ENCODE measurements at regions not wholly inside any gene's neighbourhood (a gene's known extent, or its start where the extent isn't known, plus 50 kb on each side); places are given as distances from the start of the nearest gene placed in this dataset.

- Histone ChIP-seq H3K9ac (no peak overlapping the region), H3K9me3 (ENCODE audit: control insufficient read depth, low read length) (no peaks in the 10 kb centered on the region), H2AFZ (no peak overlapping the region), H3K4me2 (ENCODE audit: low read length) (no peak overlapping the region), H3K27ac (no peak overlapping the region), H3K79me2 (no peaks in the 10 kb centered on the region), H3K36me3 (ENCODE audit: control insufficient read depth, insufficient read depth, low read length) (no peaks in the 10 kb centered on the region), H3K4me3 (ENCODE audit: low read depth, low read length) (no peak overlapping the region), H3K4me1 (no peaks in the 10 kb centered on the region), H3K27me3 (ENCODE audit: control insufficient read depth, insufficient read depth, low read length) (no peaks in the 10 kb centered on the region)
- TF ChIP-seq, protein P1, sequence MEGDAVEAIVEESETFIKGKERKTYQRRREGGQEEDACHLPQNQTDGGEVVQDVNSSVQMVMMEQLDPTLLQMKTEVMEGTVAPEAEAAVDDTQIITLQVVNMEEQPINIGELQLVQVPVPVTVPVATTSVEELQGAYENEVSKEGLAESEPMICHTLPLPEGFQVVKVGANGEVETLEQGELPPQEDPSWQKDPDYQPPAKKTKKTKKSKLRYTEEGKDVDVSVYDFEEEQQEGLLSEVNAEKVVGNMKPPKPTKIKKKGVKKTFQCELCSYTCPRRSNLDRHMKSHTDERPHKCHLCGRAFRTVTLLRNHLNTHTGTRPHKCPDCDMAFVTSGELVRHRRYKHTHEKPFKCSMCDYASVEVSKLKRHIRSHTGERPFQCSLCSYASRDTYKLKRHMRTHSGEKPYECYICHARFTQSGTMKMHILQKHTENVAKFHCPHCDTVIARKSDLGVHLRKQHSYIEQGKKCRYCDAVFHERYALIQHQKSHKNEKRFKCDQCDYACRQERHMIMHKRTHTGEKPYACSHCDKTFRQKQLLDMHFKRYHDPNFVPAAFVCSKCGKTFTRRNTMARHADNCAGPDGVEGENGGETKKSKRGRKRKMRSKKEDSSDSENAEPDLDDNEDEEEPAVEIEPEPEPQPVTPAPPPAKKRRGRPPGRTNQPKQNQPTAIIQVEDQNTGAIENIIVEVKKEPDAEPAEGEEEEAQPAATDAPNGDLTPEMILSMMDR (IDR thresholded peaks at IDR 0.05) = no peak
These were observed 117.3 kb upstream of the TNFAIP3 start for GRCh38 chr6:137749696-137750211.

GRCh38 chr6:137750297-137750696 lies 116.8 kb upstream of the TNFAIP3 start:
- no peak overlapping the region for H3K9ac ChIP-seq
- H3K4me2 ChIP-seq (ENCODE audit: low read length) = no peak overlapping the region
- no peaks in the 10 kb centered on the region for H3K36me3 ChIP-seq (ENCODE audit: control insufficient read depth, insufficient read depth, low read length)
- H3K27me3 ChIP-seq (ENCODE audit: control insufficient read depth, insufficient read depth, low read length) = no peaks in the 10 kb centered on the region
- H3K27ac ChIP-seq = no peak overlapping the region
- no peak overlapping the region for H3K4me3 ChIP-seq (ENCODE audit: low read depth, low read length)
- H3K79me2 ChIP-seq = no peaks in the 10 kb centered on the region
- H3K9me3 ChIP-seq (ENCODE audit: control insufficient read depth, low read length) = no peaks in the 10 kb centered on the region
- H2AFZ ChIP-seq = no peak overlapping the region
- H3K4me1 ChIP-seq = no peaks in the 10 kb centered on the region
- TF ChIP-seq, protein P1 (IDR thresholded peaks at IDR 0.05) = no peak

DNA sequence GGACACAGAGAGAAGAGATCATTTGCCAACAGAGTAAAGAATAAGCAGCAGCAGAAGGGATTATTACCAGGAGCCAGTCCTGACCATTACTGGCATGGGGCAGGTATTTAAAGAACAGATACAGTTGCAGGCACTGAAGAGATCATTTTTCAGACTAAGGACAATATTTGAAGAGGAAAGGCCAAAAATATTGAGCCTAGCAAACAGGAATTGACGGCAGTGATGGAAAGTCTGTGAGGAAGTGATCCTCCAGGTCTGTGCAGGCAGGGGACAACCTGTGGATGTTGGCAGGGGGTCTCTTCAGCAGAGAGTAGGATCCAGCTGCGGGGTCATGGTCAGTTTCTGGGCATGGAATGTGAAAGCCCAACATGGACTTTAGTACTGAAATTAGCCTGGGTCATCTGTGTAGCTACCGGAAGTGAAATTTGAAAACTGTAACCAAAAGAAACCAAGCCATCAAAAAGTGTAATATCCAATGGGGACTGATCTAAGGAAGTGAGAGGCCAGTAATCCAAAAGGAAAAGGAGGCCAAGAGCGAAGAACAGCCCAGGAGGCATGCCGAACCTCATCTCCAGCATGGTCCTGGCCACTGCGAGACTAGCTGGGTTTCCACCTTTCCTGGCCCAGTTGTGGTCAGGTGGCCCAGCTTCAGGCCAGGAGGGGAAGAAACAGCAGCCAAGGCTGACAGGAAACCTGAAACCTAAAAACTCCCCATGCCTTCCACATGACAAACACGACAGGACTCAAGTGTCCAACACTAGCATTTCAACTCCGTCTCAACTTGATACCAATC lies 115.1 kb upstream of the TNFAIP3 start:
- no peaks in the 10 kb centered on the region for H3K4me1 ChIP-seq
- H3K79me2 ChIP-seq = no peaks in the 10 kb centered on the region
- H3K27me3 ChIP-seq (ENCODE audit: control insufficient read depth, insufficient read depth, low read length) = no peaks in the 10 kb centered on the region
- H3K9me3 ChIP-seq (ENCODE audit: control insufficient read depth, low read length) = no peaks in the 10 kb centered on the region
- H3K4me3 ChIP-seq (ENCODE audit: low read depth, low read length) = no peak overlapping the region
- H3K4me2 ChIP-seq (ENCODE audit: low read length) = no peak overlapping the region
- H3K36me3 ChIP-seq (ENCODE audit: control insufficient read depth, insufficient read depth, low read length) = no peaks in the 10 kb centered on the region
- H2AFZ ChIP-seq = no peak overlapping the region
- TF ChIP-seq, protein P1 (IDR thresholded peaks at IDR 0.05) = no peak
- no peak overlapping the region for H3K27ac ChIP-seq
- H3K9ac ChIP-seq = no peak overlapping the region

GRCh38 chr6:137754366-137754765 lies 112.7 kb upstream of the TNFAIP3 start:
- Histone ChIP-seq H3K36me3 (ENCODE audit: control insufficient read depth, insufficient read depth, low read length) (no peaks in the 10 kb centered on the region), H3K79me2 (no peaks in the 10 kb centered on the region), H3K4me2 (ENCODE audit: low read length) (no peak overlapping the region), H3K9me3 (ENCODE audit: control insufficient read depth, low read length) (no peaks in the 10 kb centered on the region), H3K4me1 (no peaks in the 10 kb centered on the region), H3K27me3 (ENCODE audit: control insufficient read depth, insufficient read depth, low read length) (no peaks in the 10 kb centered on the region), H3K9ac (no peak overlapping the region), H3K27ac (no peak overlapping the region), H2AFZ (no peak overlapping the region), H3K4me3 (ENCODE audit: low read depth, low read length) (no peak overlapping the region)
- TF ChIP-seq, protein P1 (IDR thresholded peaks at IDR 0.05) = no peak

GRCh38 chr6:137754866-137755265 lies 112.2 kb upstream of the TNFAIP3 start:
- Histone ChIP-seq H3K9me3 (ENCODE audit: control insufficient read depth, low read length) (no peaks in the 10 kb centered on the region), H3K4me2 (ENCODE audit: low read length) (no peak overlapping the region), H2AFZ (no peak overlapping the region), H3K27me3 (ENCODE audit: control insufficient read depth, insufficient read depth, low read length) (no peaks in the 10 kb centered on the region), H3K27ac (no peak overlapping the region), H3K79me2 (no peaks in the 10 kb centered on the region), H3K4me1 (no peaks in the 10 kb centered on the region), H3K36me3 (ENCODE audit: control insufficient read depth, insufficient read depth, low read length) (no peaks in the 10 kb centered on the region), H3K9ac (no peak overlapping the region), H3K4me3 (ENCODE audit: low read depth, low read length) (no peak overlapping the region)
- TF ChIP-seq, protein P1 (IDR thresholded peaks at IDR 0.05) = no peak
